K562 (cell line): ENCODE measurements at regions not wholly inside any gene's neighbourhood (a gene's known extent, or its start where the extent isn't known, plus 50 kb on each side); places are given as distances from the start of the nearest gene placed in this dataset.

Source experiments
- MYC ChIP-seq, 2 experiments: fragments of 250-450 bp in 1 of 2; sonication (Bioruptor Pico) in 1 of 2; IDR thresholded peaks; 2 replicates each; pipeline versions ENCODE4 v1.5.1 to v1.6.1; 2012 to 2021; ENCODE audit warnings: low read depth in 2 of 2, borderline replicate concordance in 1 of 2, improper control_type of control experiment in 1 of 2, low read length in 1 of 2, mild to moderate bottlenecking in 1 of 2, moderate library complexity in 1 of 2
- POLR2AphosphoS2 ChIP-seq: IDR thresholded peaks from 2 replicates; pipeline ENCODE4 v1.6.1; 2012; ENCODE audit warnings: low read length, improper control_type of control experiment
- POLR2AphosphoS5 ChIP-seq: IDR thresholded peaks from 2 replicates; pipeline ENCODE4 v1.6.1; 2011; ENCODE audit warnings: mild to moderate bottlenecking, low read depth, low read length, moderate library complexity; ENCODE audit not compliant: control insufficient read depth, insufficient read depth
- RFX7 ChIP-seq: fragments of 250-450 bp; sonication (Bioruptor Pico); IDR thresholded peaks from 2 replicates; pipeline ENCODE4 v1.5.1; 2021; ENCODE audit warnings: mild to moderate bottlenecking

DNA sequence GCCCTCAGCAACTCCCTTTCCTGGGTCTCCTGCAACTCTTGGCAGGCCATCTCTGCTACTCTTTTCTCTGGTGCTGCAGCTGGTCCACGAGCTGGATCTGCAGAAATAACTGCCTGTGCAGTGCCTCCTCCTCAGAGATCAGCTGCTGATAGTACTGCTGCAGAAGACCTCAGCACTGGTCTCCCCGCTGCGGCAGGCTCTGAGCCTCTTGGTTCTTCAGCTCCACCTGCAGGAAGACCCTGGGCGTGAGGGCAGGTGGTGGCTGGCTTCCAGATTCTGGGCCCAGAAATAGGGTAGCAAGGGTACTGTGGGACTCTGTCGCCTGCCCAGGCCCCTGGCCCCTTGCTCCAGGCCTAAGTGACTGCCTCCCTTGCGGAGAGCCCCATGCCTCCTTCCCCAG lies 79.7 kb upstream of the C2CD4B start:
- TF ChIP-seq POLR2AphosphoS5 (no peak), RFX7 (CRISPR knock-in tag) (no peak), MYC (IDR thresholded peaks at IDR 0.05; ENCODE audit: low read depth, low read length) (no peak), MYC (CRISPR knock-in tag; IDR thresholded peaks at IDR 0.05; ENCODE audit: borderline replicate concordance, low read depth) (no peak), POLR2AphosphoS2 (no peak)
